Keratinocyte (primary cell): ENCODE measurements at regions not wholly inside any gene's neighbourhood (a gene's known extent, or its start where the extent isn't known, plus 50 kb on each side); places are given as distances from the start of the nearest gene placed in this dataset.

Experiments used
- CTCF ChIP-seq, 3 experiments: IDR thresholded peaks in 1 of 3; conservative IDR thresholded peaks in 1 of 3; optimal IDR thresholded peaks in 1 of 3; 2 replicates in 2 of 3; 3 replicates in 1 of 3; pipeline versions ENCODE3 to v1.5.1; 2011; ENCODE audit warnings: low read length in 3 of 3, mild to moderate bottlenecking in 3 of 3, moderate library complexity in 2 of 3, control low read depth in 1 of 3, inconsistent platforms in 1 of 3; ENCODE audit not compliant: insufficient read depth in 2 of 3; ENCODE audit errors: extremely low read depth in 1 of 3
- EZH2 ChIP-seq: IDR thresholded peaks from one replicate; pipeline ENCODE4 v1.6.1; 2012; ENCODE audit warnings: inconsistent platforms, mild to moderate bottlenecking, low read length, moderate library complexity

DNA sequence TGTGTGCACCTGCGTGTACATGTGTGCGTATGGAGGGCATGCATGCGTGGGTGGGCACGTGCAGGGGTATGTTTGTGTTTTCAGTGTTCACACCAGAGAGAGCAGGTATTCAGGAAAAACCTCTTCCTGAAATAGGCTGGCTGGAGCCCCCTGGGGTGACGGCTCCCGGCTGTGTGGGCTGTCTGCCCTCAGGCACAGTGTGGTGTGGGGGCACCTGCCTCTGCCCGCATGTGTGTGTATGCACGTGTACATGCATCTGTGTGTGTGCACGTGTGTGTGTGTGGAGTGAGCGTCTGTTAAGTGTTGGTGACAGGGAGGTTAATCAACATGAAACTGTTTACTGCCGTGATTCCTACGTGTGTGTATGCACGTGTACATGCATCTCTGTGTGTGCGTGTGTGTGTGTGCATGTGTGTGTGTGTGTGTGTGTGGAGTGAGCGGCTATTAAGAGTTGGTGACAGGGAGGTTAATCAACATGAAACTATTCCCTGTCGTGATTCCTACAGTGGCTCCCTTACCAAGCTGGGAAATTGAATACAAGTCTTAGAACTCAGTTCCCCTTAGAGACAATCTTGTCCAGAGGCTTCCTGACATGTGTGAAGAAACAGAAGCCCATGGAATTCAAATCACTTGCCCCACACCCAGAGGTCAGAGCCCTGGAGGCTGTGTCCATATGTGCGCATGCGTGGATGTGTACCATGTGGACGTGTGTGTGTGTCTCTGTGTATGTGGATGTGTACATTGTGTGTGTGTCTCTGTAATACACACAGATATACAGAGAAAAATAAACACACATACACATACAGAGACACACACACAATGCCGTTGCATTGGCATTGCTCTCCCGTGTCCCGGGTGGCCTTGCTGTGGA is 372.4 kb upstream of the IRX4 start:
- TF ChIP-seq CTCF (optimal IDR thresholded peaks at IDR 0.05 in 1 of 3, IDR thresholded peaks at IDR 0.05 in 1 of 3, conservative IDR thresholded peaks at IDR 0.05 in 1 of 3; ENCODE audit: extremely low read depth in 1 of 3, insufficient read depth in 2 of 3, low read length in 3 of 3) (no peak), EZH2 (no peak)
